ENCODE measurements at regions not wholly inside any gene's neighbourhood (a gene's known extent, or its start where the extent isn't known, plus 50 kb on each side); places are given as distances from the start of the nearest gene placed in this dataset.
"Not testable (repeated sequence)": the region's sequence is repeated elsewhere in the genome, so short reads cannot be mapped to it uniquely, and the experiment has no call there.

DNA sequence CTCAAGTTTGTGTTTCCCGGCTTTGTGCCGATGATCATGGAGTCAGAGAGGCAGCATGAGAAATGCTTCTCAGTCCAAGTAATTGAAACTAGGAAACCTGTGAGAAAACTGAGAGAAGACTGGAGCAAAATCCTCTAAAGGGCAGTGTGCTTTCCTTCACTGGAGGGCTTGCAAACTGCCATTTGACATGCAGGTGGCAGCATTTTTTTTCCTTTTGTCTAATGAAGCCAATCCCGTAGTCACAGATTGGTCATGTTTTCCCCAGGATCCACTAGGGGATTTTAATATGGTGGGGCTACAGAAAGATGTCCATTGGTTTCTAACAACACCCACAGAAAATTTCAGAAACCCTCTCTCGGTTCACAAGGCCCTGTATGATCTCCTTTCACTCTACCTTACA is 117.4 kb upstream of the NUDT10 start:
- WGBS: 59% methylated on average over 4 of the region's 4 CpGs
- TF ChIP-seq, protein P1, sequence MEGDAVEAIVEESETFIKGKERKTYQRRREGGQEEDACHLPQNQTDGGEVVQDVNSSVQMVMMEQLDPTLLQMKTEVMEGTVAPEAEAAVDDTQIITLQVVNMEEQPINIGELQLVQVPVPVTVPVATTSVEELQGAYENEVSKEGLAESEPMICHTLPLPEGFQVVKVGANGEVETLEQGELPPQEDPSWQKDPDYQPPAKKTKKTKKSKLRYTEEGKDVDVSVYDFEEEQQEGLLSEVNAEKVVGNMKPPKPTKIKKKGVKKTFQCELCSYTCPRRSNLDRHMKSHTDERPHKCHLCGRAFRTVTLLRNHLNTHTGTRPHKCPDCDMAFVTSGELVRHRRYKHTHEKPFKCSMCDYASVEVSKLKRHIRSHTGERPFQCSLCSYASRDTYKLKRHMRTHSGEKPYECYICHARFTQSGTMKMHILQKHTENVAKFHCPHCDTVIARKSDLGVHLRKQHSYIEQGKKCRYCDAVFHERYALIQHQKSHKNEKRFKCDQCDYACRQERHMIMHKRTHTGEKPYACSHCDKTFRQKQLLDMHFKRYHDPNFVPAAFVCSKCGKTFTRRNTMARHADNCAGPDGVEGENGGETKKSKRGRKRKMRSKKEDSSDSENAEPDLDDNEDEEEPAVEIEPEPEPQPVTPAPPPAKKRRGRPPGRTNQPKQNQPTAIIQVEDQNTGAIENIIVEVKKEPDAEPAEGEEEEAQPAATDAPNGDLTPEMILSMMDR (IDR thresholded peaks at IDR 0.05): no peak
- TF ChIP-seq POLR2A (IDR thresholded peaks at IDR 0.05): no peak
- no peak for TF ChIP-seq POLR2AphosphoS5 (IDR thresholded peaks at IDR 0.05)
- TF ChIP-seq EP300 (IDR thresholded peaks at IDR 0.05): no peak
- Histone ChIP-seq H3K27me3 (no peaks in the 10 kb centered on the region), H3K4me1 (no peaks in the 10 kb centered on the region), H3K36me3 (no peaks in the 10 kb centered on the region), H3K27ac (no peak overlapping the region), H3K4me3 (no peak overlapping the region), H3K9me3 (no peaks in the 10 kb centered on the region)
- DNase-seq (ENCODE audit: low spot score in 2 of 2): no peak

DNA sequence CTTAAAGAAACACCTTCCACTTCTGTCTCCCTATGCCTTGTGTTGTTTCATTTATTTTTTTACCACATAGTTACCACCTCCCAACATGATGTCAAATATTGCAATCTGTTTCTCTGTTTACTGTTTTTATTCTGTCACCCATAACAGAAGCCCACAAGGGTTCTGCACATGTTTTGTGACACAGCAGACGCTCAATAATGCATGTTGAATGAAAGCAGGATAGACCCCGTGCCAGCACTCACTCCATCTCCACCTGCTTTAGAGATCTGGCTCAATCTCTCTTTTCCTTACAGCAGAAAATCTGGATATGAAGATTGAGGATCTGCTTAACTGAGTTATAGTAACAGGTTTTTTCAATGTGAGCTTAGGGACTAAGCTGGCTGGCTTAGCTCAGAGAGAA is 116.8 kb upstream of the NUDT10 start:
- 68% methylated on average over 2 of the region's 2 CpGs for WGBS
- H3K27me3 ChIP-seq: no peaks in the 10 kb centered on the region

DNA sequence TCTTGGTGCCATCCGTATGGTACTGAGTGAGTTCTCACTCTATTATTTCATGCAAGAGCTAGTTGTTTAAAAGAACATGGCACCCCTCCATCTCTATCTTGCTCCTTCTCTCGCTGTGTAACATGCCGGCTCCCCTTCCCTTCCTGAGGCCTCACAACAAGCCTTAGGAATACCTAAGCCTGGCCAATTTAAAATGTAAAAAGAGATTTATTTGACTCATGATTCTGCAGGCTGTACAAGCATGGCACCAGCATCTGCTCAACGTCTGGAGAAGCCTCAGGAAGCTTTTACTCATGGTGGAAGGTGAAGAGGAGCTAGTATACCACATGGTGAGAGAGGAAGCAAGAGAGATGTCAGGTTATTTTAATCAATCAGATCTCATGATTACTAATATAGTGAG is 90.4 kb upstream of the NUDT10 start:
- H3K4me1 ChIP-seq: no peaks in the 10 kb centered on the region
- no peak overlapping the region for H3K27ac ChIP-seq
- H3K4me3 ChIP-seq: no peak overlapping the region
- TF ChIP-seq EP300 (IDR thresholded peaks at IDR 0.05) (no peak), POLR2A (IDR thresholded peaks at IDR 0.05) (no peak), POLR2AphosphoS5 (IDR thresholded peaks at IDR 0.05) (no peak)
- TF ChIP-seq, protein P1 (IDR thresholded peaks at IDR 0.05): no peak
- no peaks in the 10 kb centered on the region for H3K27me3 ChIP-seq
- WGBS: 67% methylated on average over 4 of the region's 4 CpGs
- no peaks in the 10 kb centered on the region for H3K36me3 ChIP-seq
- DNase-seq (ENCODE audit: low spot score in 2 of 2): no peak
- no peaks in the 10 kb centered on the region for H3K9me3 ChIP-seq

More for the DNA sequence above, 116.8 kb upstream of the NUDT10 start:
- Histone ChIP-seq H3K4me1 (no peaks in the 10 kb centered on the region), H3K27ac (no peak overlapping the region), H3K9me3 (no peaks in the 10 kb centered on the region), H3K4me3 (no peak overlapping the region), H3K36me3 (no peaks in the 10 kb centered on the region)
- TF ChIP-seq POLR2A (IDR thresholded peaks at IDR 0.05): no peak
- no peak for TF ChIP-seq EP300 (IDR thresholded peaks at IDR 0.05)
- TF ChIP-seq POLR2AphosphoS5 (IDR thresholded peaks at IDR 0.05): no peak
- TF ChIP-seq, protein P1 (IDR thresholded peaks at IDR 0.05): no peak
- DNase-seq (ENCODE audit: low spot score in 2 of 2): no peak

DNA sequence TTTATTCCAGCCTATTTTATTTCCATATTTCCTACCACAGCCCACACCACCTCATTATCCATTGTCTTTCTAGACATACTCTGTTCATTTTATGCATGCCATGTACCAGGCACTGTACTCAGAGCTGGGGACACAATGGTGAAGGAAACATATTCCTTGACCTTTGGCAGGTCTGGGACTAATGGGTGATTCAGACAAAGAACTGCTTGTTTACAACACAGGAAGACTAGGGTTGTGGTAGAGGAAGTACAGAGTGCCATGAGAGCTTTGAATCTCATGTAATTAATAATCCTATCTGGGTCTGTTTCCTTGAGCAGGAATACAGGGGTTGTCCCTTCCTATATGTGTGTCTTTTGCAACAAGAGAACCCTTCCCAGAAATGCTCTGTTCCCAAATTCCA is 75.1 kb upstream of the NUDT10 start:
- H3K27me3 ChIP-seq: no peaks in the 10 kb centered on the region
- no peak for DNase-seq (ENCODE audit: low spot score in 2 of 2)
- H3K4me3 ChIP-seq: no peak overlapping the region
- no peak overlapping the region for H3K27ac ChIP-seq
- no peaks in the 10 kb centered on the region for H3K9me3 ChIP-seq
- TF ChIP-seq EP300 (IDR thresholded peaks at IDR 0.05) (no peak), POLR2AphosphoS5 (IDR thresholded peaks at IDR 0.05) (no peak), POLR2A (IDR thresholded peaks at IDR 0.05) (no peak)
- TF ChIP-seq, protein P1 (IDR thresholded peaks at IDR 0.05): no peak
- no peaks in the 10 kb centered on the region for H3K36me3 ChIP-seq
- H3K4me1 ChIP-seq: no peaks in the 10 kb centered on the region

DNA sequence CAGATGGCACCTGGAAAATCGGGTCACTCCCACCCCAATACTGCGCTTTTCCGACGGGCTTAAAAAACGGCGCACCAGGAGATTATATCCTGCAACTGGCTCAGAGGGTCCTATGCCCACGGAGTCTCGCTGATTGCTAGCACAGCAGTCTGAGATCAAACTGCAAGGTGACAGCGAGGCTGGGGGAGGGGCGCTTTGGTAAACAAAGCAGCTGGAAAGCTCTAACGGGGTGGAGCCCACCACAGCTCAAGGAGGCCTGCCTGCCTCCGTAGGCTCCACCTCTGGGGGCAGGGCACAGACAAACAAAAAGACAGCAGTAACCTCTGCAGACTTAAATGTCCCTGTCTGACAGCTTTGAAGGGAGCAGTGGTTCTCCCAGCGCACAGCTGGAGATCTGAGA is 70.4 kb upstream of the NUDT10 start:
- not testable (repeated sequence) for H3K4me3 ChIP-seq; H3K27me3 ChIP-seq; H3K9me3 ChIP-seq; H3K36me3 ChIP-seq; DNase-seq (ENCODE audit: low spot score in 2 of 2); H3K4me1 ChIP-seq; H3K27ac ChIP-seq
- WGBS: 71% methylated on average over 12 of the region's 13 CpGs

DNA sequence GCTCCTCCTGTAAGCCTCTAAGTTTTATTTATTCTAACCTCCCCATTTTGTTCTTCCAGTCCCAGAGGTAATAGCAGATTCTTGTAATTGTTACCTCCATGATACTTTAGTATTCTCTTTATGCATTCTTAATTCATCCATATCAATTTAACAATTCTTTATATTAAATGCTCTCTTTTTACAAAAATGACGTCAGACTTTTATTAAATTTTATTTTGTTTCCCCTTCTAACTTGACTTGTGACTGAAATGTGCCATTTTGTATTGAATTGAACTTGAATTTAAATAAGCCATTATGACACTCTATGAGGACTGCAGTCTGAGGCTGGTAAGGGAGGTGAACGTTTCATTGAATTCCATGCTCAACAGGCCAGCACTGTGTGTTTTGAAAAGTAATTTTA is 60.0 kb upstream of the NUDT10 start:
- Histone ChIP-seq H3K27ac (no peak overlapping the region), H3K4me3 (no peak overlapping the region), H3K4me1 (no peaks in the 10 kb centered on the region), H3K36me3 (no peaks in the 10 kb centered on the region), H3K9me3 (no peaks in the 10 kb centered on the region), H3K27me3 (no peaks in the 10 kb centered on the region)
- TF ChIP-seq POLR2A (IDR thresholded peaks at IDR 0.05) (no peak), POLR2AphosphoS5 (IDR thresholded peaks at IDR 0.05) (no peak), EP300 (IDR thresholded peaks at IDR 0.05) (no peak)
- TF ChIP-seq, protein P1 (IDR thresholded peaks at IDR 0.05): no peak
- 71% methylated on average over 2 of the region's 2 CpGs for WGBS
- DNase-seq (ENCODE audit: low spot score in 2 of 2): no peak

Data from suprapubic skin (tissue), 4 donors.